Uterus (tissue), 3 donors: ENCODE measurements at regions not wholly inside any gene's neighbourhood (a gene's known extent, or its start where the extent isn't known, plus 50 kb on each side); places are given as distances from the start of the nearest gene placed in this dataset.
A peak's percentile ranks its signal among the peaks of the same experiment; 100 is the strongest.

Source experiments
- DNase-seq, 2 donors: peaks; one replicate each; pipeline ENCODE4 v3.0.0-alpha.2; 2019 to 2020
- H3K27ac ChIP-seq, 2 donors: fragments of 200-600 bp; sonication (generic); 1 replicate in 1 of 2; 2 replicates in 1 of 2; pipeline ENCODE4 v1.5.1; 2016 to 2018
- H3K27me3 ChIP-seq, 2 donors: fragments of 200-600 bp; sonication (generic); one replicate each; pipeline ENCODE4 v1.5.1; 2018 to 2019; ENCODE audit warnings: control low read depth in 1 of 2
- H3K36me3 ChIP-seq, 2 donors: fragments of 200-600 bp; sonication (generic); one replicate each; pipeline ENCODE4 v1.5.1; 2019; ENCODE audit warnings: control low read depth in 1 of 2
- H3K4me1 ChIP-seq, 2 donors: fragments of 200-600 bp; sonication (generic); one replicate each; pipeline ENCODE4 v1.5.1; 2018 to 2019; ENCODE audit warnings: control low read depth in 1 of 2
- H3K4me3 ChIP-seq, 2 donors: fragments of 200-600 bp; sonication (generic); 1 replicate in 1 of 2; 2 replicates in 1 of 2; pipeline ENCODE4 v1.5.1; 2018 to 2019; ENCODE audit warnings: mild to moderate bottlenecking in 1 of 2
- H3K9me3 ChIP-seq, 2 donors: fragments of 200-600 bp; sonication (generic); one replicate each; pipeline ENCODE4 v1.5.1; 2019; ENCODE audit warnings: control low read depth in 1 of 2
- POLR2A ChIP-seq, 2 donors: fragments of 450-650 bp; IDR thresholded peaks; one replicate each; pipeline ENCODE4 v1.6.1; 2016; ENCODE audit warnings: antibody characterized with exemption in 2 of 2, mild to moderate bottlenecking in 1 of 2, moderate library complexity in 1 of 2
- intact Hi-C: fragments of 100-400 bp; cut with DNase I; formaldehyde crosslinking; loops from one replicate; pipeline ENCODE4 v1.15.1; 2023; ENCODE audit warnings: low total_unique reads
- TF ChIP-seq, protein P1 (sequence below), 4 experiments: fragments of 200-600 bp in 2 of 4; fragments of 450-650 bp in 2 of 4; sonication (generic) in 2 of 4; IDR thresholded peaks; one replicate each; pipeline ENCODE4 v1.5.1; 2016 to 2019; ENCODE audit warnings: antibody characterized with exemption in 4 of 4, mild to moderate bottlenecking in 2 of 4, moderate library complexity in 1 of 4
- donor health status: DM: yes; HTN: yes; CAD: no.

DNA sequence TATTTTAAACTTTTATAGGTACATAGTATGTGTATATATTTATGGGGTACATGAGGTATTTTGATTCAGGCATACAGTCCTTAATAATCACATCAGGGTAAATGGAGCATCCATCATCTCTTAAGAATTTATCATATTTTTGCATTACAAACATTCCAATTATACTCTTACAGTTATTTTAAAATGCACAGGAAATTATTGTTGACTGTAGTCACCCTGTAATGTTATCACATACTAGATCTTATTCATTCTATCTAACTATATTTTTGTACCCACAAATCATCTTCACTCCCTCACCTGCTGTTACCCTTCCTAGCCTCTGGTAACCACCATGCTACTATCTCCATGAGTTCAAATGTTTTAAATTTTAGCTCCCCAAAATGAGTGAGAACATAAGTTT lies 56.3 kb upstream of the FAM3C start:
- TF ChIP-seq POLR2A (IDR thresholded peaks at IDR 0.05): no peak
- TF ChIP-seq, protein P1, sequence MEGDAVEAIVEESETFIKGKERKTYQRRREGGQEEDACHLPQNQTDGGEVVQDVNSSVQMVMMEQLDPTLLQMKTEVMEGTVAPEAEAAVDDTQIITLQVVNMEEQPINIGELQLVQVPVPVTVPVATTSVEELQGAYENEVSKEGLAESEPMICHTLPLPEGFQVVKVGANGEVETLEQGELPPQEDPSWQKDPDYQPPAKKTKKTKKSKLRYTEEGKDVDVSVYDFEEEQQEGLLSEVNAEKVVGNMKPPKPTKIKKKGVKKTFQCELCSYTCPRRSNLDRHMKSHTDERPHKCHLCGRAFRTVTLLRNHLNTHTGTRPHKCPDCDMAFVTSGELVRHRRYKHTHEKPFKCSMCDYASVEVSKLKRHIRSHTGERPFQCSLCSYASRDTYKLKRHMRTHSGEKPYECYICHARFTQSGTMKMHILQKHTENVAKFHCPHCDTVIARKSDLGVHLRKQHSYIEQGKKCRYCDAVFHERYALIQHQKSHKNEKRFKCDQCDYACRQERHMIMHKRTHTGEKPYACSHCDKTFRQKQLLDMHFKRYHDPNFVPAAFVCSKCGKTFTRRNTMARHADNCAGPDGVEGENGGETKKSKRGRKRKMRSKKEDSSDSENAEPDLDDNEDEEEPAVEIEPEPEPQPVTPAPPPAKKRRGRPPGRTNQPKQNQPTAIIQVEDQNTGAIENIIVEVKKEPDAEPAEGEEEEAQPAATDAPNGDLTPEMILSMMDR (IDR thresholded peaks at IDR 0.05): no peak
- Histone ChIP-seq H3K4me1 (no peaks in the 10 kb centered on the region), H3K27ac (no peak overlapping the region), H3K9me3 (no peaks in the 10 kb centered on the region), H3K36me3 (no peaks in the 10 kb centered on the region), H3K27me3 (no peaks in the 10 kb centered on the region), H3K4me3 (no peak overlapping the region)
- intact Hi-C loops: no loop called here
- DNase-seq: no peak

DNA sequence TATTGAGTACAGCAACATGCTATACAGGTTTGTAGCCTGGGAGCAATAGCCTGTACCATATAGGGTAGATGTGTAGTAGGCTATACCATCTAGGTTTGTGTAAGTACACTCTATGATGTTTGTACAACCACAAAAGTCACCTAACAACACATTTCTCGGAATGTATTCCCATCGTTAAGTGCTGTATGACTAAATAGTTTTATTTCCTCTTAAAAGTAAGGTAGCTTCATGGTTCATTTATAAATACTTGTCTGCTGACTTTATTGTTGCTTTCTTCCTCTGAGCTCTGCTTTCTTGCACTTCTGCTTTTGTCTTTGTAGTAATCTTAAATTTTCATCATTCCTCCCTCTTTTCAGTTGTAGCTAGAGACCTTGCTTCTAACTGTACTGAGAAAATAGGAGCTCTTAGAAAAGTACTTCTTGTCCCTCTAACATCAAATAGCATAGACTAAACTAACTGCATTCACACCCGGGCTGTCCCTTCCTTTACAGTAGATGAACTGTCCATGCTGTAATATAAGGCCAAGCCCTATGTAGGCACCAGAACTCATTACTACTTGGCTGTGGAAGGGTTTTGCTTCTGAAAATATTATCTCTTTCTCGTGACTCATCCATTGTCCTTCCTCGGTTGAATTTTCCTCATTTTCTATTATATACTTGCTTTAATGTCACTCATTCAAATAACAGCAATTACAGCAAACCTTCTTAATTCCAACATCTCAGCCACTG lies 55.4 kb upstream of the FAM3C start:
- intact Hi-C loops: no loop called here
- Histone ChIP-seq H3K4me1 (peaks cover 0 to 5% of the 10 kb centered on the region in 2 donors), H3K9me3 (no peaks in the 10 kb centered on the region), H3K4me3 (no peak overlapping the region), H3K36me3 (no peaks in the 10 kb centered on the region), H3K27ac (no peak overlapping the region), H3K27me3 (no peaks in the 10 kb centered on the region)
- DNase-seq: no peak
- TF ChIP-seq, protein P1 (IDR thresholded peaks at IDR 0.05): no peak
- no peak for TF ChIP-seq POLR2A (IDR thresholded peaks at IDR 0.05)

DNA sequence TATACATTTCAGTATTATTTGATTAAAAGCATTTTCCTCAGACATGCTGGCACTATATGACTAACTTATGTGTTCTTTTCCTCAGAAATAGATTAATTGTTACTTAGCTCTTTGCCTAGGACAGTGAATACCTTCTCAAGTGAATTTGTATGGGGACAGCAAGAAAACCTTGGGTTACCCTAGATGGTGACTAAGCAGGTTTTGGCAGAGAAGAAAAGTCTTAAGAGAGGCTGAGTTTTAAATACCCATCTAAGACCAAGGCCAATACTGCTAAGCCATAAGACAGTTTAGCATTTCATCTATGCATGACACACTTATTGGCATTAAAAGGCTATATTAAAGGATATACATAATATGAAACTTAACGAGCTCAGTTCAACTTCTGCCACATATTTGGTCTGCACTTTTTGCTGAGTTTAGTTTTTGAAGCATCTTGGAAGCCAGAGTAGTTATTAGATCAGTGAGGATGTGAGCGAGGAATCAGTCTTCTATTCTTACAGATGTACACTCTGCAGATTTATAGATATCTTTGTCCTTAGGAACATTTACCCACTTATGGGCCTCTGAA lies 54.6 kb upstream of the FAM3C start:
- Histone ChIP-seq H3K9me3 (no peaks in the 10 kb centered on the region), H3K27me3 (no peaks in the 10 kb centered on the region), H3K4me3 (no peak overlapping the region), H3K27ac (no peak overlapping the region), H3K4me1 (peaks cover 0 to 7% of the 10 kb centered on the region in 2 donors), H3K36me3 (no peaks in the 10 kb centered on the region)
- intact Hi-C loops: no loop called here
- no peak for TF ChIP-seq POLR2A (IDR thresholded peaks at IDR 0.05)
- TF ChIP-seq, protein P1 (IDR thresholded peaks at IDR 0.05): no peak
- DNase-seq: no peak

DNA sequence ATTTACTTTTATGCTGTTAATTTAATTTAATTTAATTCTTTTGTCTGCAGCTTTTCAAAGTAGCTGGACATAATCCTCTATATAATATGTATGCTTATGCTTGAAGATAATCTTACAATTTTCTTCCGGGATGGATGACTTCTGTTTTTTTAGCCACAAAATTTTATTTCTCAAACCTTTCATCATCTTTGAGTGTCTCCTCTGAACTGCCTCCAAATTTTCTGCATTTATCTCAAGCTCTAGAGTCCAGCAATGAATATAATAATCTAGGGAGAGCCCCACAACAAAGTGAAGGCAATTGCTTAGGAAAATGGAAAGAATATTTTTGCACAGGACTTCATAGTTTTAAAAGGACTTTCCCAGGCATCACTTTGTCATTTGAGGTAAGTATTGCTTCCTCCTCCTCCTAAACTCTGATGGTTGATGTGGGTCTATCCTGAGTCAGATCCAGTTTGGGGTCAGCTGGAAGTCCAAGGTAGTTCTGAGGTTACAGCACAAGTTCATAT lies 53.7 kb upstream of the FAM3C start:
- no peaks in the 10 kb centered on the region for H3K27me3 ChIP-seq
- TF ChIP-seq, protein P1 (IDR thresholded peaks at IDR 0.05): no peak
- no peak for TF ChIP-seq POLR2A (IDR thresholded peaks at IDR 0.05)
- intact Hi-C loops: no loop called here
- H3K27ac ChIP-seq: peak overlapping the region; percentile 4 to 49
- H3K4me3 ChIP-seq: no peak overlapping the region
- DNase-seq: no peak
- no peaks in the 10 kb centered on the region for H3K9me3 ChIP-seq
- H3K4me1 ChIP-seq: peaks cover 0 to 7% of the 10 kb centered on the region in 2 donors
- H3K36me3 ChIP-seq: no peaks in the 10 kb centered on the region

DNA sequence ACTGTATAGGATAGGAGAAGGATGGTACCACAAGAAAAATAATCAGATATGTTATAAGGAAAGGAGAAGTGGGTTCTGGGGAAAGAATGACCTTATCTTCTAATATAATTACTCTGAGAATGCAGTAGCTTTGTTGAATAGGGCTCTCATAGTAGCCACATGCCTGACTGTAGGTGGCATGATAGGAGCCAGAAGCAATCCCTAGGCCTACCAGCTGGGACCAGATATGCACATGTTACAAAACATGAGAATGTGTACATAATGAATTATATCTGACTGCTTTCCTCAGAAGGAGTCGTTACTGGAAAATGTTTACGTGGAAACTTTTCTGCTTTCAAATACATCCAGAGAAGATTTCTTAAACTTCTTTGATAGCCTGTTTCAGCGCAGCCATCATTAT lies 53.2 kb upstream of the FAM3C start:
- intact Hi-C loops: no loop called here
- no peak overlapping the region for H3K4me3 ChIP-seq
- no peak for DNase-seq
- H3K27ac ChIP-seq: peak overlapping the region; percentile 4 to 49
- H3K27me3 ChIP-seq: no peaks in the 10 kb centered on the region
- H3K4me1 ChIP-seq: peaks cover 0 to 7% of the 10 kb centered on the region in 2 donors
- TF ChIP-seq, protein P1 (IDR thresholded peaks at IDR 0.05): peak in 1 of 4 experiments; percentile 11
- no peak for TF ChIP-seq POLR2A (IDR thresholded peaks at IDR 0.05)
- H3K36me3 ChIP-seq: no peaks in the 10 kb centered on the region
- H3K9me3 ChIP-seq: no peaks in the 10 kb centered on the region
